PC-9 (cell line): ENCODE measurements at regions not wholly inside any gene's neighbourhood (a gene's known extent, or its start where the extent isn't known, plus 50 kb on each side); places are given as distances from the start of the nearest gene placed in this dataset.

Experiments
- EZH2 ChIP-seq: fragments of 200-600 bp; sonication (generic); IDR thresholded peaks from 2 replicates; pipeline ENCODE4 v1.8.0; 2017; ENCODE audit warnings: antibody characterized with exemption, low read depth
- TF ChIP-seq, protein P1 (sequence below): fragments of 200-600 bp; sonication (generic); conservative IDR thresholded peaks from 2 replicates; pipeline ENCODE4 v1.6.1; 2017; ENCODE audit warnings: mixed run types, antibody characterized with exemption, mild to moderate bottlenecking, moderate library complexity

DNA sequence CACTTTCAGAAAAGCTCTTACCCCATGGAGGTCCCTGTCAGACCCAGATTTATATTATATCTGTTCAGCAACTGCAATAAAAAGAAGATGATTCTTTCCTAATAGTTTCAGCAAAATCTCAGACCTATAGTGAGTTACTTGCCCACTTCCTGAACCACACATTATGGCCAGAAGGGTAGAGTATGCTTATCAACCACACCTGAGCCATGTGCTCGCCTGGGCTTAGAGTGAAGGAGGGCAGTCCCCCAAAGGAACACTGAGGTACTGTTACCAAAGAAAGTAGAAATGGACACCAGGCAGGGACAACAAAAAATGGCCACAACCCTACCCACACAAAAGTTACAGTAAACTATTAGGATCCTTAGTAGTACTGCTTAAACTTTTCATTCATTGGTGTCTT lies 128.7 kb downstream of the ZNF608 start:
- TF ChIP-seq, protein P1, sequence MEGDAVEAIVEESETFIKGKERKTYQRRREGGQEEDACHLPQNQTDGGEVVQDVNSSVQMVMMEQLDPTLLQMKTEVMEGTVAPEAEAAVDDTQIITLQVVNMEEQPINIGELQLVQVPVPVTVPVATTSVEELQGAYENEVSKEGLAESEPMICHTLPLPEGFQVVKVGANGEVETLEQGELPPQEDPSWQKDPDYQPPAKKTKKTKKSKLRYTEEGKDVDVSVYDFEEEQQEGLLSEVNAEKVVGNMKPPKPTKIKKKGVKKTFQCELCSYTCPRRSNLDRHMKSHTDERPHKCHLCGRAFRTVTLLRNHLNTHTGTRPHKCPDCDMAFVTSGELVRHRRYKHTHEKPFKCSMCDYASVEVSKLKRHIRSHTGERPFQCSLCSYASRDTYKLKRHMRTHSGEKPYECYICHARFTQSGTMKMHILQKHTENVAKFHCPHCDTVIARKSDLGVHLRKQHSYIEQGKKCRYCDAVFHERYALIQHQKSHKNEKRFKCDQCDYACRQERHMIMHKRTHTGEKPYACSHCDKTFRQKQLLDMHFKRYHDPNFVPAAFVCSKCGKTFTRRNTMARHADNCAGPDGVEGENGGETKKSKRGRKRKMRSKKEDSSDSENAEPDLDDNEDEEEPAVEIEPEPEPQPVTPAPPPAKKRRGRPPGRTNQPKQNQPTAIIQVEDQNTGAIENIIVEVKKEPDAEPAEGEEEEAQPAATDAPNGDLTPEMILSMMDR = no peak
- no peak for TF ChIP-seq EZH2
